Astrocyte (in vitro differentiated cells and primary cell): ENCODE measurements at regions not wholly inside any gene's neighbourhood (a gene's known extent, or its start where the extent isn't known, plus 50 kb on each side); places are given as distances from the start of the nearest gene placed in this dataset.

ENCODE experiments used
- EZH2 ChIP-seq: IDR thresholded peaks from 2 replicates; pipeline ENCODE4 v1.6.1; 2012; ENCODE audit warnings: mild to moderate bottlenecking, low read length, inconsistent platforms; ENCODE audit not compliant: insufficient read depth
- TF ChIP-seq, protein P1 (sequence below): IDR thresholded peaks from 2 replicates; pipeline ENCODE4 v1.5.1; 2011; ENCODE audit warnings: low read depth, mild to moderate bottlenecking, inconsistent platforms, low read length, moderate library complexity; ENCODE audit not compliant: insufficient read depth

DNA sequence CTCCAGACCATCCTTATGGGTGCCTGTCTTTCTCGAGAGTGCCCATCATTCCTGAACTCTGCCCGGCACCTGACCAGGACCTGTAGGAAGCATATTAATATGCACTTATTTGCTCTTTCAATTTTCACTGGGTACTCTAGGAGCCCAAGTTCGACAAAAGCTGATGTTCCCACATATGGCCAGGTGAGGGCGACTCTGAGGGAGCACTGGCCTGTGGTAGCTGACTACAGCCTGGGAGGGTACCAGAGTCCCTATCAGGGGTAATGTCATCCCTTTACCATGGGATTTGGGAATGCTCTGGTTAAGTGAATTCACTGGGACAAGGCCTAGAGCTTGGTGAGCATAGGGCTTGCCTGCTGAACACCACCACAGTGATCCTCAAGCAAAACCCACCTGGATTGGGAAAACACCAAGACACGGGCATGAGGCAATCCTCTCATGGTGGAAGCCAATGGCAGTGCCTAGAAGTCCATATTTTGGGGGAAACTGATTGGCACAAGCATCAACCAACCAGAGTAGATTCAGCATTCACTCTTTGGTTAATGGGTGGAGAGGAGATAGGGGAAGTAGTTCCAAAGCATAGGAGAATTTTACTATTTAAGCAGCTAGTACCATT, 112.2 kb downstream of the MTX3 start:
- TF ChIP-seq, protein P1, sequence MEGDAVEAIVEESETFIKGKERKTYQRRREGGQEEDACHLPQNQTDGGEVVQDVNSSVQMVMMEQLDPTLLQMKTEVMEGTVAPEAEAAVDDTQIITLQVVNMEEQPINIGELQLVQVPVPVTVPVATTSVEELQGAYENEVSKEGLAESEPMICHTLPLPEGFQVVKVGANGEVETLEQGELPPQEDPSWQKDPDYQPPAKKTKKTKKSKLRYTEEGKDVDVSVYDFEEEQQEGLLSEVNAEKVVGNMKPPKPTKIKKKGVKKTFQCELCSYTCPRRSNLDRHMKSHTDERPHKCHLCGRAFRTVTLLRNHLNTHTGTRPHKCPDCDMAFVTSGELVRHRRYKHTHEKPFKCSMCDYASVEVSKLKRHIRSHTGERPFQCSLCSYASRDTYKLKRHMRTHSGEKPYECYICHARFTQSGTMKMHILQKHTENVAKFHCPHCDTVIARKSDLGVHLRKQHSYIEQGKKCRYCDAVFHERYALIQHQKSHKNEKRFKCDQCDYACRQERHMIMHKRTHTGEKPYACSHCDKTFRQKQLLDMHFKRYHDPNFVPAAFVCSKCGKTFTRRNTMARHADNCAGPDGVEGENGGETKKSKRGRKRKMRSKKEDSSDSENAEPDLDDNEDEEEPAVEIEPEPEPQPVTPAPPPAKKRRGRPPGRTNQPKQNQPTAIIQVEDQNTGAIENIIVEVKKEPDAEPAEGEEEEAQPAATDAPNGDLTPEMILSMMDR, result no peak
- no peak for TF ChIP-seq EZH2
